Ovary (tissue), 3 donors: ENCODE measurements at regions not wholly inside any gene's neighbourhood (a gene's known extent, or its start where the extent isn't known, plus 50 kb on each side); places are given as distances from the start of the nearest gene placed in this dataset.

Experiments used
- CTCF ChIP-seq, 3 donors: fragments of 450-650 bp in 2 of 3; fragments of 200-600 bp in 1 of 3; IDR thresholded peaks; one replicate each; pipeline versions ENCODE4 v1.5.1 to v1.8.0; 2016 to 2022; ENCODE audit warnings: antibody characterized with exemption in 3 of 3, mild to moderate bottlenecking in 1 of 3
- EP300 ChIP-seq: sonication (generic); formaldehyde crosslinking; IDR thresholded peaks from one replicate; pipeline ENCODE4 v1.6.1; 2017; ENCODE audit warnings: antibody characterized with exemption
- POLR2A ChIP-seq: fragments of 450-650 bp; IDR thresholded peaks from one replicate; pipeline ENCODE4 v1.6.1; 2017; ENCODE audit warnings: antibody characterized with exemption, mild to moderate bottlenecking, moderate library complexity
- donor health status: DM: no; HTN: no; CAD: no.

- TF ChIP-seq POLR2A: no peak
- no peak for TF ChIP-seq CTCF (IDR thresholded peaks at IDR 0.05)
- no peak for TF ChIP-seq EP300
These were observed 50.1 kb upstream of the SMOC2 start for GRCh38 chr6:168390749-168391420.
